GM21786 (cell line): ENCODE measurements at regions not wholly inside any gene's neighbourhood (a gene's known extent, or its start where the extent isn't known, plus 50 kb on each side); places are given as distances from the start of the nearest gene placed in this dataset.

Experiments used
- ATAC-seq: cut with Tn5 transposase; IDR thresholded peaks from one replicate; pipeline ENCODE4 v1.9.1; 2021; ENCODE audit not compliant: unreplicated experiment

- ATAC-seq, result no peak
Observed at GRCh38 chr18:25962919-25963318, 127.5 kb downstream of the SS18 start.

GRCh38 chr18:25962176-25962575 is 128.2 kb downstream of the SS18 start:
- ATAC-seq, result no peak

- no peak for ATAC-seq
Observed at GRCh38 chr18:25957017-25957416, 133.4 kb downstream of the SS18 start.

GRCh38 chr18:25953111-25953510 is 137.3 kb downstream of the SS18 start:
- ATAC-seq, result no peak

- ATAC-seq, result no peak
Observed at GRCh38 chr18:25950321-25950720, 140.1 kb downstream of the SS18 start.

- no peak for ATAC-seq
Observed at GRCh38 chr18:25946540-25946939, 143.9 kb downstream of the SS18 start.

GRCh38 chr18:25935356-25935755 is 155.1 kb downstream of the SS18 start:
- no peak for ATAC-seq

GRCh38 chr18:25931126-25931525 is 159.3 kb downstream of the SS18 start:
- no peak for ATAC-seq

- ATAC-seq, result no peak
Observed at GRCh38 chr18:25929787-25930186, 160.6 kb downstream of the SS18 start.

GRCh38 chr18:25927830-25928229 is 162.6 kb downstream of the SS18 start:
- ATAC-seq, result no peak

GRCh38 chr18:25923193-25923592 is 167.2 kb downstream of the SS18 start:
- no peak for ATAC-seq

GRCh38 chr18:25921677-25922421 is 168.6 kb downstream of the SS18 start:
- peak; percentile 70 for ATAC-seq

- no peak for ATAC-seq
Observed at GRCh38 chr18:25915907-25916306, 174.5 kb downstream of the SS18 start.

- ATAC-seq, result no peak
Observed at GRCh38 chr18:25898965-25899364, 191.4 kb downstream of the SS18 start.

- no peak for ATAC-seq
Observed at GRCh38 chr18:25896956-25897355, 193.5 kb downstream of the SS18 start.

- peak; percentile 81 for ATAC-seq
Observed at GRCh38 chr18:25896178-25896780, 194.1 kb downstream of the SS18 start.

GRCh38 chr18:25895518-25895917 is 194.9 kb downstream of the SS18 start:
- ATAC-seq, result no peak

- ATAC-seq, result no peak
Observed at GRCh38 chr18:25886283-25886682, 204.1 kb downstream of the SS18 start.

GRCh38 chr18:25883091-25883490 is 207.3 kb downstream of the SS18 start:
- no peak for ATAC-seq

GRCh38 chr18:25881149-25881548 is 209.3 kb downstream of the SS18 start:
- no peak for ATAC-seq

- ATAC-seq, result no peak
Observed at GRCh38 chr18:25880441-25880840, 210.0 kb downstream of the SS18 start.

- no peak for ATAC-seq
Observed at GRCh38 chr18:25876330-25876948, 214.0 kb downstream of the SS18 start.
